ENCODE measurements at regions not wholly inside any gene's neighbourhood (a gene's known extent, or its start where the extent isn't known, plus 50 kb on each side); places are given as distances from the start of the nearest gene placed in this dataset.

- no peak for TF ChIP-seq CTCF (IDR thresholded peaks at IDR 0.05; ENCODE audit: insufficient read depth, low read length, poor library complexity, severe bottlenecking)
- no peak for TF ChIP-seq EZH2phosphoT487 (conservative IDR thresholded peaks at IDR 0.05; ENCODE audit: low read length)
These were observed 446.9 kb downstream of the HAO1 start for GRCh38 chr20:7493311-7493710.
